ENCODE measurements at regions not wholly inside any gene's neighbourhood (a gene's known extent, or its start where the extent isn't known, plus 50 kb on each side); places are given as distances from the start of the nearest gene placed in this dataset.

- Histone ChIP-seq H3F3A (ENCODE audit: insufficient read depth, low read length) (no peaks in the 10 kb centered on the region), H3K27me3 (replicated peaks; ENCODE audit: insufficient read depth, low read length) (no peaks in the 10 kb centered on the region), H3K36me3 (replicated peaks; ENCODE audit: insufficient read depth, low read length) (no peaks in the 10 kb centered on the region), H2AFZ (ENCODE audit: low read length) (no peak overlapping the region), H4K20me1 (ENCODE audit: insufficient read depth, low read length) (no peaks in the 10 kb centered on the region), H3K4me2 (ENCODE audit: low read depth, low read length) (no peak overlapping the region), H3K27ac (ENCODE audit: low read length) (no peak overlapping the region), H3K9me2 (replicated peaks; ENCODE audit: insufficient read depth, low read length) (no peaks in the 10 kb centered on the region), H3K9ac (ENCODE audit: low read length) (no peak overlapping the region), H3K9me3 (replicated peaks; ENCODE audit: insufficient read depth, low read length) (no peaks in the 10 kb centered on the region), H3K79me2 (ENCODE audit: low read length) (no peaks in the 10 kb centered on the region), H3K4me1 (ENCODE audit: low read length) (no peaks in the 10 kb centered on the region), H3K4me3 (ENCODE audit: low read length) (no peak overlapping the region)
- no peak for DNase-seq
- TF ChIP-seq EZH2phosphoT487 (IDR thresholded peaks at IDR 0.05; ENCODE audit: low read length), result no peak
- no peak for TF ChIP-seq EZH2 (optimal IDR thresholded peaks at IDR 0.05; ENCODE audit: low read depth, low read length)
- no peak for TF ChIP-seq CTCF (IDR thresholded peaks at IDR 0.05; ENCODE audit: low read length)
These were observed 209.0 kb upstream of the RSPO3 start for GRCh38 chr6:126909493-126909892.

- DNase-seq, result no peak
- TF ChIP-seq EZH2phosphoT487 (IDR thresholded peaks at IDR 0.05; ENCODE audit: low read length) (no peak), EZH2 (optimal IDR thresholded peaks at IDR 0.05; ENCODE audit: low read depth, low read length) (no peak), CTCF (IDR thresholded peaks at IDR 0.05; ENCODE audit: low read length) (no peak)
These were observed 204.8 kb upstream of the RSPO3 start for GRCh38 chr6:126913651-126914050.

GRCh38 chr6:126914172-126914571, 204.3 kb upstream of the RSPO3 start:
- Histone ChIP-seq H3F3A (ENCODE audit: insufficient read depth, low read length) (no peaks in the 10 kb centered on the region), H3K27ac (ENCODE audit: low read length) (no peak overlapping the region), H3K4me3 (ENCODE audit: low read length) (no peak overlapping the region), H4K20me1 (ENCODE audit: insufficient read depth, low read length) (no peaks in the 10 kb centered on the region), H3K79me2 (ENCODE audit: low read length) (no peaks in the 10 kb centered on the region), H3K9me2 (replicated peaks; ENCODE audit: insufficient read depth, low read length) (no peaks in the 10 kb centered on the region), H3K4me1 (ENCODE audit: low read length) (no peaks in the 10 kb centered on the region), H3K36me3 (replicated peaks; ENCODE audit: insufficient read depth, low read length) (no peaks in the 10 kb centered on the region), H3K9ac (ENCODE audit: low read length) (no peak overlapping the region), H3K4me2 (ENCODE audit: low read depth, low read length) (no peak overlapping the region), H3K27me3 (replicated peaks; ENCODE audit: insufficient read depth, low read length) (no peaks in the 10 kb centered on the region), H3K9me3 (replicated peaks; ENCODE audit: insufficient read depth, low read length) (no peaks in the 10 kb centered on the region), H2AFZ (ENCODE audit: low read length) (no peak overlapping the region)
- TF ChIP-seq CTCF (IDR thresholded peaks at IDR 0.05; ENCODE audit: low read length), result no peak
- no peak for TF ChIP-seq EZH2phosphoT487 (IDR thresholded peaks at IDR 0.05; ENCODE audit: low read length)
- no peak for TF ChIP-seq EZH2 (optimal IDR thresholded peaks at IDR 0.05; ENCODE audit: low read depth, low read length)
- DNase-seq, result no peak

More at GRCh38 chr6:126913651-126914050, 204.8 kb upstream of the RSPO3 start:
- Histone ChIP-seq H4K20me1 (ENCODE audit: insufficient read depth, low read length) (no peaks in the 10 kb centered on the region), H3K4me1 (ENCODE audit: low read length) (no peaks in the 10 kb centered on the region), H3K9me2 (replicated peaks; ENCODE audit: insufficient read depth, low read length) (no peaks in the 10 kb centered on the region), H3K79me2 (ENCODE audit: low read length) (no peaks in the 10 kb centered on the region), H3K4me2 (ENCODE audit: low read depth, low read length) (no peak overlapping the region), H3K9ac (ENCODE audit: low read length) (no peak overlapping the region), H3K4me3 (ENCODE audit: low read length) (no peak overlapping the region), H3K36me3 (replicated peaks; ENCODE audit: insufficient read depth, low read length) (no peaks in the 10 kb centered on the region), H3F3A (ENCODE audit: insufficient read depth, low read length) (no peaks in the 10 kb centered on the region), H2AFZ (ENCODE audit: low read length) (no peak overlapping the region), H3K9me3 (replicated peaks; ENCODE audit: insufficient read depth, low read length) (no peaks in the 10 kb centered on the region), H3K27ac (ENCODE audit: low read length) (no peak overlapping the region), H3K27me3 (replicated peaks; ENCODE audit: insufficient read depth, low read length) (no peaks in the 10 kb centered on the region)
